Endodermal cell (in vitro differentiated cells): ENCODE measurements at regions not wholly inside any gene's neighbourhood (a gene's known extent, or its start where the extent isn't known, plus 50 kb on each side); places are given as distances from the start of the nearest gene placed in this dataset.

Experiments used
- DNase-seq: peaks from one replicate; pipeline ENCODE4 v3.0.0-alpha.2; 2017
- H3K27ac ChIP-seq: 2 replicates; pipeline ENCODE4 v1.5.1; 2013; ENCODE audit warnings: mild to moderate bottlenecking, low read depth, low read length, moderate library complexity
- H3K27me3 ChIP-seq: 2 replicates; pipeline ENCODE4 v1.6.1; 2013; ENCODE audit warnings: mild to moderate bottlenecking, low read length, moderate library complexity; ENCODE audit not compliant: insufficient read depth, control insufficient read depth, poor library complexity, severe bottlenecking
- H3K36me3 ChIP-seq: 2 replicates; pipeline ENCODE4 v1.7.0; 2013; ENCODE audit warnings: mild to moderate bottlenecking, low read length, moderate library complexity; ENCODE audit not compliant: control insufficient read depth, insufficient read depth
- H3K4me1 ChIP-seq: one replicate; pipeline ENCODE4 v1.7.0; 2013; ENCODE audit warnings: low read length; ENCODE audit not compliant: control insufficient read depth, insufficient read depth
- H3K4me3 ChIP-seq: 2 replicates; pipeline ENCODE4 v1.5.1; 2013; ENCODE audit warnings: mild to moderate bottlenecking, low read length, moderate library complexity
- H3K9ac ChIP-seq: 2 replicates; pipeline ENCODE4 v1.6.1; 2013; ENCODE audit warnings: mild to moderate bottlenecking, low read length, moderate library complexity; ENCODE audit not compliant: poor library complexity, severe bottlenecking; ENCODE audit errors: extremely low read depth
- H3K9me3 ChIP-seq: 2 replicates; pipeline ENCODE4 v1.6.1; 2013; ENCODE audit warnings: mild to moderate bottlenecking, low read length, moderate library complexity; ENCODE audit not compliant: control insufficient read depth
- H3K27ac Mint-ChIP-seq: 2 replicates; pipeline ENCODE4 v1.8.0; 2020; ENCODE audit warnings: mixed read lengths
- H3K27me3 Mint-ChIP-seq: 2 replicates; pipeline ENCODE4 v1.8.0; 2021; ENCODE audit warnings: mild to moderate bottlenecking, mixed read lengths; ENCODE audit not compliant: insufficient read depth
- H3K36me3 Mint-ChIP-seq: 2 replicates; pipeline ENCODE4 v1.8.0; 2020; ENCODE audit warnings: low read depth, mixed read lengths
- H3K4me1 Mint-ChIP-seq: 2 replicates; pipeline ENCODE4 v1.8.0; 2020; ENCODE audit warnings: mixed read lengths
- H3K4me3 Mint-ChIP-seq: 2 replicates; pipeline ENCODE4 v1.8.0; 2020; ENCODE audit warnings: mild to moderate bottlenecking, moderate library complexity, mixed read lengths
- H3K9me3 Mint-ChIP-seq: 2 replicates; pipeline ENCODE4 v1.8.0; 2020; ENCODE audit warnings: mild to moderate bottlenecking, mixed read lengths
- CTCF ChIP-seq: fragments of 200-600 bp; sonication (generic); conservative IDR thresholded peaks from 2 replicates; pipeline ENCODE4 v1.5.0; 2021; ENCODE audit warnings: antibody characterized with exemption, mild to moderate bottlenecking
- WGBS, 2 experiments: methylation state at CpG; one replicate each; pipeline versions ENCODE4 v1.1.5 to v1.1.7; 2013; ENCODE audit warnings: missing lambda C conversion rate in 2 of 2, mixed read lengths in 1 of 2; ENCODE audit not compliant: insufficient coverage in 1 of 2, insufficient read length in 1 of 2; 5-methylcytosine and 5-hydroxymethylcytosine counted together

DNA sequence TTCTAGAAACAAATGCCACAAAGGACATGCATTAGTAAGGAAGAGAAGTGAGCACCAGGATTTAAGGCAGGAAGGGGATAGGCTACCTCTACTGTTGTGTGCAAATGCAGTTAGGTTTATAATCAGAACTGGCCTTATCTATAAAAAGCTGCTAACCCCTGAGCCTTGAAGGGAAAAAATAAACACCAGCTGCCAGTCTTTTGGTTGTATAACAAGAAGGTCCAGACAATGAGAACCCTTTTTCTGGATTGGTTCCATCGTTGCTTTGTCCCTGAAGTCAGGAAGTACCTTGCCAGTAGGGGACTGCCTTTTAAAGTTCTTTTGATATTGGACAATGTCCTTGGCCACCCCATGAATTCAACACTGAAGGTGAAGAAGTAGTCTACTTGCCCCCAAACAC is 126.7 kb upstream of the OTUD4 start:
- H3K27me3 ChIP-seq, result no peaks in the 10 kb centered on the region
- no peak overlapping the region for H3K4me3 ChIP-seq
- H3K4me3 Mint-ChIP-seq, result no peak overlapping the region
- no peak overlapping the region for H3K27ac ChIP-seq
- no peaks in the 10 kb centered on the region for H3K36me3 ChIP-seq
- no peak for TF ChIP-seq CTCF
- no peak overlapping the region for H3K27ac Mint-ChIP-seq
- H3K9me3 Mint-ChIP-seq, result no peaks in the 10 kb centered on the region
- DNase-seq, result no peak
- H3K4me1 Mint-ChIP-seq, result peaks cover 2% of the 10 kb centered on the region
- 93 to 100% methylated on average over 1 of the region's 1 CpG for WGBS, 2 experiments
- H3K9me3 ChIP-seq, result no peaks in the 10 kb centered on the region
- no peaks in the 10 kb centered on the region for H3K36me3 Mint-ChIP-seq
- no peaks in the 10 kb centered on the region for H3K27me3 Mint-ChIP-seq
- H3K4me1 ChIP-seq, result no peaks in the 10 kb centered on the region
- H3K9ac ChIP-seq, result no peak overlapping the region

- 79 to 88% methylated on average over 3 of the region's 3 CpGs for WGBS, 2 experiments
- H3K4me1 Mint-ChIP-seq, result no peaks in the 10 kb centered on the region
- H3K27ac ChIP-seq, result no peak overlapping the region
- no peak overlapping the region for H3K4me3 Mint-ChIP-seq
- no peak for TF ChIP-seq CTCF
- no peaks in the 10 kb centered on the region for H3K9me3 ChIP-seq
- no peaks in the 10 kb centered on the region for H3K36me3 Mint-ChIP-seq
- no peaks in the 10 kb centered on the region for H3K27me3 Mint-ChIP-seq
- no peak for DNase-seq
- no peaks in the 10 kb centered on the region for H3K9me3 Mint-ChIP-seq
- no peaks in the 10 kb centered on the region for H3K27me3 ChIP-seq
- H3K9ac ChIP-seq, result no peak overlapping the region
- H3K4me1 ChIP-seq, result no peaks in the 10 kb centered on the region
- no peak overlapping the region for H3K4me3 ChIP-seq
- no peak overlapping the region for H3K27ac Mint-ChIP-seq
- no peaks in the 10 kb centered on the region for H3K36me3 ChIP-seq
Measured at GRCh38 chr4:145302725-145303124, 122.3 kb upstream of the OTUD4 start.

- Histone ChIP-seq H3K9me3 (no peaks in the 10 kb centered on the region), H3K4me1 (no peaks in the 10 kb centered on the region), H3K27ac (no peak overlapping the region), H3K27me3 (no peaks in the 10 kb centered on the region), H3K36me3 (no peaks in the 10 kb centered on the region), H3K9ac (no peak overlapping the region), H3K4me3 (no peak overlapping the region)
- Mint-ChIP-seq H3K9me3 (no peaks in the 10 kb centered on the region), H3K4me1 (no peaks in the 10 kb centered on the region), H3K27ac (no peak overlapping the region), H3K27me3 (no peaks in the 10 kb centered on the region), H3K4me3 (no peak overlapping the region), H3K36me3 (no peaks in the 10 kb centered on the region)
- TF ChIP-seq CTCF, result no peak
- no peak for DNase-seq
- 96 to 97% methylated on average over 3 to 4 of the region's 4 CpGs for WGBS, 2 experiments
Measured at GRCh38 chr4:145301386-145302080, 121.1 kb upstream of the OTUD4 start.
